NT2/D1 (cell line): ENCODE measurements at regions not wholly inside any gene's neighbourhood (a gene's known extent, or its start where the extent isn't known, plus 50 kb on each side); places are given as distances from the start of the nearest gene placed in this dataset.

ENCODE experiments used
- SUZ12 ChIP-seq: IDR thresholded peaks from 2 replicates; pipeline ENCODE4 v1.6.1; 2011; ENCODE audit not compliant: insufficient read length, insufficient read depth; ENCODE audit errors: extremely low read depth
- YY1 ChIP-seq: IDR thresholded peaks from 2 replicates; pipeline ENCODE4 v1.6.1; 2011; ENCODE audit not compliant: insufficient read length, insufficient read depth

- TF ChIP-seq YY1 (no peak), SUZ12 (no peak)
Observed at GRCh38 chr16:85526185-85526974, 86.7 kb upstream of the GSE1 start.
